T47D (cell line): ENCODE measurements at regions not wholly inside any gene's neighbourhood (a gene's known extent, or its start where the extent isn't known, plus 50 kb on each side); places are given as distances from the start of the nearest gene placed in this dataset.

Source experiments
- DNase-seq, 2 experiments: peaks; one replicate each; pipeline versions ENCODE4 v3.0.0 to v3.0.0-alpha.2; 2011 to 2012; ENCODE audit warnings: low read depth in 1 of 2, low spot score in 1 of 2
- JUND ChIP-seq: IDR thresholded peaks from 2 replicates; pipeline ENCODE4 v1.6.1; 2012; ENCODE audit warnings: low read depth
- in situ Hi-C: cut with HindIII; loops from 2 replicates; pipeline ENCODE4 v1.10.0; 2016; ENCODE audit warnings: low sequenced_read_pairs, low pct_unique_long_range_greater_than_20kb

GRCh38 chr14:49221316-49221715 lies 364.9 kb downstream of the RPS29 start:
- in situ Hi-C loops: no loop called here
- DNase-seq: no peak
- no peak for TF ChIP-seq JUND

GRCh38 chr14:49220492-49220891 lies 365.7 kb downstream of the RPS29 start:
- DNase-seq: no peak

GRCh38 chr14:49218436-49219092 lies 367.6 kb downstream of the RPS29 start:
- no peak for TF ChIP-seq JUND
- in situ Hi-C loops: no loop called here
- no peak for DNase-seq

More at GRCh38 chr14:49220492-49220891, 365.7 kb downstream of the RPS29 start:
- in situ Hi-C loops: no loop called here
- TF ChIP-seq JUND: no peak

GRCh38 chr14:49212721-49213120 lies 373.5 kb downstream of the RPS29 start:
- no peak for DNase-seq
- in situ Hi-C loops: no loop called here
- TF ChIP-seq JUND: no peak

GRCh38 chr14:49209416-49209815 lies 376.8 kb downstream of the RPS29 start:
- no peak for TF ChIP-seq JUND
- in situ Hi-C loops: no loop called here

GRCh38 chr14:49206828-49207227 lies 379.4 kb downstream of the RPS29 start:
- DNase-seq: no peak
- in situ Hi-C loops: no loop called here
- no peak for TF ChIP-seq JUND

More at GRCh38 chr14:49209416-49209815, 376.8 kb downstream of the RPS29 start:
- DNase-seq: no peak

- TF ChIP-seq JUND: no peak
- DNase-seq: no peak
- in situ Hi-C loops: no loop called here
Observed at GRCh38 chr14:49203676-49204075, 382.5 kb downstream of the RPS29 start.

- no peak for DNase-seq
- in situ Hi-C loops: no loop called here
- TF ChIP-seq JUND: no peak
Observed at GRCh38 chr14:49199159-49199558, 387.0 kb downstream of the RPS29 start.

- TF ChIP-seq JUND: no peak
- no peak for DNase-seq
- in situ Hi-C loops: no loop called here
Observed at GRCh38 chr14:49196327-49196726, 389.9 kb downstream of the RPS29 start.

- in situ Hi-C loops: no loop called here
- no peak for DNase-seq
- no peak for TF ChIP-seq JUND
Observed at GRCh38 chr14:49194067-49194466, 392.1 kb downstream of the RPS29 start.

- in situ Hi-C loops: no loop called here
- TF ChIP-seq JUND: no peak
- no peak for DNase-seq
Observed at GRCh38 chr14:49193332-49194065, 392.7 kb downstream of the RPS29 start.

- TF ChIP-seq JUND: no peak
- DNase-seq: no peak
- in situ Hi-C loops: no loop called here
Observed at GRCh38 chr14:49191380-49191779, 394.8 kb downstream of the RPS29 start.

GRCh38 chr14:49189375-49189774 lies 396.8 kb downstream of the RPS29 start:
- in situ Hi-C loops: no loop called here
- no peak for TF ChIP-seq JUND
- no peak for DNase-seq
